ENCODE measurements at regions not wholly inside any gene's neighbourhood (a gene's known extent, or its start where the extent isn't known, plus 50 kb on each side); places are given as distances from the start of the nearest gene placed in this dataset.
A peak's percentile ranks its signal among the peaks of the same experiment; 100 is the strongest.

GRCh38 chr2:48108455-48108854 is 202.2 kb upstream of the FBXO11 start:
- no peak for DNase-seq

- no peak for DNase-seq
Observed at GRCh38 chr2:48109491-48110204, 203.3 kb upstream of the FBXO11 start.

- DNase-seq: no peak
Observed at GRCh38 chr2:48110492-48110891, 204.0 kb upstream of the FOXN2 start.

GRCh38 chr2:48112911-48113680 is 201.4 kb upstream of the FOXN2 start:
- no peak for DNase-seq

GRCh38 chr2:48113767-48114166 is 200.7 kb upstream of the FOXN2 start:
- DNase-seq: no peak

GRCh38 chr2:48114256-48114655 is 200.2 kb upstream of the FOXN2 start:
- no peak for DNase-seq

- DNase-seq: no peak
Observed at GRCh38 chr2:48116497-48116896, 198.0 kb upstream of the FOXN2 start.

- no peak for DNase-seq
Observed at GRCh38 chr2:48118895-48119294, 195.6 kb upstream of the FOXN2 start.

GRCh38 chr2:48120112-48120511 is 194.4 kb upstream of the FOXN2 start:
- no peak for DNase-seq

GRCh38 chr2:48120759-48121242 is 193.7 kb upstream of the FOXN2 start:
- DNase-seq: no peak

GRCh38 chr2:48122166-48122565 is 192.3 kb upstream of the FOXN2 start:
- no peak for DNase-seq

- no peak for DNase-seq
Observed at GRCh38 chr2:48124592-48124991, 189.9 kb upstream of the FOXN2 start.

GRCh38 chr2:48126162-48126561 is 188.3 kb upstream of the FOXN2 start:
- peak; percentile 55 for DNase-seq

- no peak for DNase-seq
Observed at GRCh38 chr2:48127612-48128191, 186.8 kb upstream of the FOXN2 start.

GRCh38 chr2:48129293-48129950 is 185.1 kb upstream of the FOXN2 start:
- no peak for DNase-seq

GRCh38 chr2:48131539-48132270 is 182.8 kb upstream of the FOXN2 start:
- DNase-seq: no peak

- no peak for DNase-seq
Observed at GRCh38 chr2:48132271-48132625, 182.2 kb upstream of the FOXN2 start.

GRCh38 chr2:48134704-48135103 is 179.8 kb upstream of the FOXN2 start:
- DNase-seq: no peak

- DNase-seq: no peak
Observed at GRCh38 chr2:48135797-48136196, 178.7 kb upstream of the FOXN2 start.

- DNase-seq: no peak
Observed at GRCh38 chr2:48137829-48138228, 176.7 kb upstream of the FOXN2 start.

GRCh38 chr2:48138898-48139297 is 175.6 kb upstream of the FOXN2 start:
- DNase-seq: no peak

- DNase-seq: no peak
Observed at GRCh38 chr2:48140586-48140985, 173.9 kb upstream of the FOXN2 start.

Data from occipital lobe (tissue), 1 donor.